Mucosa of stomach (tissue), 1 donor: ENCODE measurements at regions not wholly inside any gene's neighbourhood (a gene's known extent, or its start where the extent isn't known, plus 50 kb on each side); places are given as distances from the start of the nearest gene placed in this dataset.
"Not testable (repeated sequence)": the region's sequence is repeated elsewhere in the genome, so short reads cannot be mapped to it uniquely, and the experiment has no call there.

Experiments
- H3K27me3 ChIP-seq: one replicate; pipeline ENCODE4 v1.7.0; 2013; ENCODE audit warnings: mild to moderate bottlenecking, low read length; ENCODE audit not compliant: control insufficient read depth, insufficient read depth
- H3K36me3 ChIP-seq: one replicate; pipeline ENCODE4 v1.7.0; 2013; ENCODE audit warnings: low read length; ENCODE audit not compliant: control insufficient read depth, insufficient read depth
- H3K4me1 ChIP-seq: one replicate; pipeline ENCODE4 v1.7.0; 2013; ENCODE audit warnings: mild to moderate bottlenecking, low read length; ENCODE audit not compliant: control insufficient read depth, insufficient read depth
- H3K4me3 ChIP-seq: one replicate; pipeline ENCODE4 v1.7.0; 2013; ENCODE audit warnings: low read length
- H3K9ac ChIP-seq: one replicate; pipeline ENCODE4 v1.7.0; 2013; ENCODE audit warnings: mild to moderate bottlenecking, low read length, moderate library complexity
- H3K9me3 ChIP-seq: one replicate; pipeline ENCODE4 v1.7.0; 2013; ENCODE audit warnings: mild to moderate bottlenecking, low read length, moderate library complexity; ENCODE audit not compliant: control insufficient read depth
- donor health status: Pancreatic carcinoma.

DNA sequence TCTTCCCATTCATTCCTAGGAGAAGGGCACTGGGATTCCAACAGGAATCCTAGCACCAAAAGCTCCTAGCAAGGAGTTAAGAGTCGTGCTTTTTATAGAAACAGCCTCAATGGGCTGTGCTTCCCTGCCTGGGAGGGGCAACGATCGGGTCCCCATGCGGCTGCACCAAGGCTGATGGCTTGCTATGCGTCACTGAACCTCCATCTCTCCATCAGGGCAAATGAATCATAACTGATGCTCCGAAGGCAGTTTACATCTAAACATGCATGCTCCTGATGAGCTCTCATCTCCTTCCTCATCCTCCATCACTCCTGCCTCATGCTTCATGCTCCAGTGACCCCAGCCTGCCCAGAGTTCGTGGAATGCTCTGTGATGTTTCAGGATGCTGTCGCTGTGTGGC lies 270.5 kb downstream of the FOXL1 start:
- Histone ChIP-seq H3K4me1 (no peaks in the 10 kb centered on the region), H3K27me3 (no peaks in the 10 kb centered on the region), H3K36me3 (no peaks in the 10 kb centered on the region), H3K9ac (no peak overlapping the region), H3K4me3 (no peak overlapping the region), H3K9me3 (no peaks in the 10 kb centered on the region)

DNA sequence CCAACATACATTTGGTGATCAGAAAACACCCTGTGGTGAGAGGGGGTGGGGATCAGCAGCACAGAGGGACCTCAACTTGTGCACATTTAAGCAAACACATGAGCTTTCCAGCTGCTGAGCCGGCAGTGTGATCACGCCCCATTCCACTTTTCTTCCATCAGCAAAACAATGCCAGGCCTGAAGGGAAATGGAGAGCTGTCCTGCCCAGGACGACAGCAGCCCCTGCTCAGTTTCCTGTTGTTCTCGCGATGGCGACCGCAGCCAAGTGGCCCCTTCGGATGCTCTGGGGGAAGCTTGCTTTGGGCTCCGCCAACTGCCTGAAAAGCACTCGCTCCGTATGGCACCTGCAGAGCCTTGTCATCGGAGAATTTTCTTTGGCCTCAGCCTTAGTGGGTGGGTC lies 272.3 kb downstream of the FOXL1 start:
- no peaks in the 10 kb centered on the region for H3K9me3 ChIP-seq
- no peak overlapping the region for H3K9ac ChIP-seq
- H3K4me1 ChIP-seq: no peaks in the 10 kb centered on the region
- H3K4me3 ChIP-seq: no peak overlapping the region
- H3K27me3 ChIP-seq: no peaks in the 10 kb centered on the region
- H3K36me3 ChIP-seq: no peaks in the 10 kb centered on the region

DNA sequence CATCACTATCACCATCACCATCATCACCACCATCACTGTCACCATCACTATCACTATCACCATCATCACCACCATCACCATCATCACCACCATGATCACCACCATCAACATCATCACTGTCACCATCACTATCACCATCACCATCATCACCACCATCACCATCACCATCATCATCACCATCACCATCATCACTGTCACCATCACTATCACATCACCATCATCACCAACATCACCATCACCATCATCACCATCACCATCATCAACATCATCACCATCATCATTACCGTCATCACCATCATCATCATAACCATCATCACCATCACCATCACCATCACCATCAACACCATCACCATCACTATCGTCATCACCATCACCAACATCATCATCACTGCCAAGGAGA lies 273.8 kb downstream of the FOXL1 start:
- H3K4me3 ChIP-seq: no peak overlapping the region
- no peaks in the 10 kb centered on the region for H3K4me1 ChIP-seq
- H3K9ac ChIP-seq: no peak overlapping the region
- H3K27me3 ChIP-seq: no peaks in the 10 kb centered on the region
- no peaks in the 10 kb centered on the region for H3K9me3 ChIP-seq
- no peaks in the 10 kb centered on the region for H3K36me3 ChIP-seq

DNA sequence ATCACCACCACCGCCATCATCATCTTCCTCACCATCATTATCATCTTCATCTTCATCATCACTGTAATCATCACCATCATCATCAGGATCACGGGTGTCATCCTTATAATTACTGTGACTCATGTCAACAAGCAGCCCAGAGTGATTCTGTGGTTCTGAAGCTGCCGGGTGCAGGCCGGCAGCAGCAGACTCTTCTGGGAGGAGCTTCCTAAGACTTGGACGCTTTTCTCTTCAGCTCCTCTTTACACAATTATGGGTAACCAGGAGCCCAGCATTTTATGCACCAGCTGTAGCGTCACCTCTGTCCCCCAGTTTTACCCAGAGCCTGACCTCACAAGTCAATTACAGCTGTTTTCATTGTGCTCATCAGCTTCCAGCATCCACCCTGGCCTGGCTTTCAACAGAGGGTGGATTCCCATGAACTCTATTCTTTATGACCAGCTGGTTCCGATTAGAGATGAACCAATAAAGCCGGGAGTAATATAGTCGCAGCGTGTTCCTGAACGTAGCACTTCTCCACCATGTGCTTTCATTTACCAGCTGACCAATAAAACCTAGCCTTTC lies 275.8 kb downstream of the FOXL1 start:
- no peaks in the 10 kb centered on the region for H3K4me1 ChIP-seq
- no peaks in the 10 kb centered on the region for H3K9me3 ChIP-seq
- no peaks in the 10 kb centered on the region for H3K36me3 ChIP-seq
- no peak overlapping the region for H3K4me3 ChIP-seq
- no peaks in the 10 kb centered on the region for H3K27me3 ChIP-seq
- H3K9ac ChIP-seq: no peak overlapping the region

DNA sequence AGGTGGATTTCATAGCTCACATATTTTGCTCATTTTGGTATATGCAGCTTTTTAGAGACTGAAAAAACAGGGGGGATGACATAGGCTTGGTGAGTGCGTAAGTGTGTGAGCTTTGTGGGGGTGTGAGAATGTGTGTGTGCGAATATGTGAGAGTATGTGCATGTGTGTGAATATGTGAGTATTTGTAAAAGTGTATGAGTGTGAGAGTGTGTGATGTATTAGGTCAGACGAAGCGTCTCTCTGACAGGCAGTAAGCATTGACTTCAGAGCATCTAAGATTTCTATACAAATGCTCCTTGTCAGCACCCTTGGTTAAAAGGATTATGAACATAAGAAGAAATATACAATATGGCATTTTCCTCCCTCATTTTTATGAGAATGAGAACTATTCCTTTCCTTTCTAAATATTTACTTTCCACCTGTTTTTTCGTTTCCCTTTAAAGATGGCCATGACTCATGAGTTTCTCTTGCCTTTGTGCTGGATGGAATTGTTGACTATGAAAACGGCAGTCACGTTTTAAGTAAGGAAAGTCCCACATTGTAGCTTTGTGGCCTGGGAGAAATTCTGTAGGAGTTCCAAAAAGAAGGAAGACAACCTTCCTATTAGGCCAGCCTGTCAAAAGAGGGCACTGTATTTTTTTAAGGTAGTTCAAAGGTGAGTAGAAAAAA lies 276.4 kb downstream of the FOXL1 start:
- H3K9ac ChIP-seq: no peak overlapping the region
- no peaks in the 10 kb centered on the region for H3K4me1 ChIP-seq
- no peaks in the 10 kb centered on the region for H3K9me3 ChIP-seq
- no peaks in the 10 kb centered on the region for H3K27me3 ChIP-seq
- no peaks in the 10 kb centered on the region for H3K36me3 ChIP-seq
- no peak overlapping the region for H3K4me3 ChIP-seq

DNA sequence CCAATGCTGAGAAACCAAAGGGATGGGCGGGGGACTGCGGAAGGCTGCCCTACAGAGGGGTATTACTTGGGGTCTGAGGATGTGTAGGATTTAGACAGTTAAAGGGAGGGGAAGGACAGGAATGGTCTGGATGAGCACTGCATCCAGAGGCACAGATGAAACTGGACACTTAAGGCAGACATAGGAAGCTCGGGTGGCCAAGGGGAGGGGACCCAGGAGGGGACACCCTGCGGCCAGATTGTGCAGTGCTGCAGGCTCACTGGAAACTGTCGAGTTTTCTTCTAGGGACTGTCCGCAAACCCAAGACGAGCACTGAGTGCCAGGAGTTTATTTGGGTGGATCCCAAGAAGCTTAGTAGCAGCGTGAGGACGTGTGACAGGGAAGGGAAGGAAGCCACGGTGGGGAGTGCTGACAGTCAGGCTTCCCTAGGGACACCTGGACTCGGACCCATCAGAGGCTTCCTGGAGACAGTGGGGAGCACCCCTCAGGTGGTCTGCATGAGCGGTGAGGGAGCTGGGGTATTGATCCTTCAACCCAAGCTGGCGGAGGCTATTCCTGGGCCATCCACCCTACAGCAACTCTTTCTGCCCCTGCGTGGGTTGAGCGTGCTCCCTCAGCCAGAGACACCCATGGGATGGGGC lies 278.7 kb downstream of the FOXL1 start:
- H3K36me3 ChIP-seq: no peaks in the 10 kb centered on the region
- H3K4me1 ChIP-seq: no peaks in the 10 kb centered on the region
- no peaks in the 10 kb centered on the region for H3K9me3 ChIP-seq
- H3K4me3 ChIP-seq: no peak overlapping the region
- no peak overlapping the region for H3K9ac ChIP-seq
- H3K27me3 ChIP-seq: no peaks in the 10 kb centered on the region

DNA sequence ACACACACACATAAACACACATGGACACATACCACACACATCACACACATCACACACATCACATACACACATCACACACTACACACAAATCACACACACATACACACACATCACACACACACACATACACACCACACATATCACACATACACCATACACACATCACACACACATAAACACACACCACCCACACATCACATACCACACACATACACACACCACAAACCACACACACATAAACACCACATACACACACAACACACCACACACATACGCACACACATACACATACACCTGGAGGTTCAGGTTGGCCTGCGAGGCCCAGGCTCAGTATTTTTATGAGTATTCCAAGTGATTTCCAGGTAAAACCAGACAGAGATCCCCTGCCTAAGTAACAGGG lies 279.5 kb downstream of the FOXL1 start:
- Histone ChIP-seq H3K9me3 (no peaks in the 10 kb centered on the region), H3K27me3 (no peaks in the 10 kb centered on the region), H3K36me3 (no peaks in the 10 kb centered on the region), H3K4me1 (no peaks in the 10 kb centered on the region), H3K4me3 (no peak overlapping the region), H3K9ac (no peak overlapping the region)

DNA sequence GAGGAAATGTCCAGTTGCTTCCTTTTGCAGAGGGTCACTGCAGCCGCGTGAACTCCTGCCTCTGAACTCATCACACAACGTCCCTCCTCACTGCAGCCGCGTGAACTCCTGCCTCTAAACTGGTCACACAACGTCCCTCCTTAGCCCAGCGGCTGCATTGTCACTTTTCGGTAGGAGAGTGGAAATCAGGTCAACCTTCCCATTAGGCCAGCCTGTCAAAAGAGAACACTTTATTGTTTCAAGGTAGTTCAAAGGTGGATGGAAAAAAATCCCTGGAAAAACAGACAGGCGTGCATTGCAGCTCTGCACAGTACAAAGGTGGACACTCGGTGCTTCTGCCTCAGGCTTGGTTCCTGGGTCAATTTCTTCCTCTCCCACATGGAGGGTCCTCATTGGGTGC lies 280.2 kb downstream of the FOXL1 start:
- H3K9me3 ChIP-seq: no peaks in the 10 kb centered on the region
- no peak overlapping the region for H3K4me3 ChIP-seq
- H3K36me3 ChIP-seq: no peaks in the 10 kb centered on the region
- no peaks in the 10 kb centered on the region for H3K4me1 ChIP-seq
- no peak overlapping the region for H3K9ac ChIP-seq
- no peaks in the 10 kb centered on the region for H3K27me3 ChIP-seq

DNA sequence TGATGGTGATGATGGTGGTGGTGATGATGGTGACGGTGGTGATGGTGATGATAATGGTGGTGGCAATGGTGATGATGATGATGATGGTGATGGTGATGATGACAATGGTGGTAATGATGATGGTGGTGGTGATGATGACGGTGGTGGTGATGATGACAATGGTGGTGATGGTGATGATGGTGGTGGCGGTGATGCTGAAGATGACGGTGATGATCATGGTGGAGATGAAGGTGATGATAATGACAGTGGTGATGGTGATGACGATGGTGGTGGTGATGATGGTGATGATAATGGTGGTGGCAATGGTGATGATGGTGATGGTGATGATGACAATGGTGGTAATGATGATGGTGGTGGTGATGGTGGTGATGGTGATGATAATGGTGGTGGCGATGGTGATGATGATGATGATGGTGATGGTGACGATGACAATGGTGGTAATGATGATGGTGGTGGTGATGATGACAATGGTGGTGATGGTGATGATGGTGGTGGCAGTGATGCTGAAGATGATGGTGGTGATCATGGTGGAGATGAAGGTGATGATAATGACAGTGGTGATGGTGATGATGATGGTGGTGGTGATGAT lies 283.0 kb downstream of the FOXL1 start:
- H3K4me1 ChIP-seq, H3K27me3 ChIP-seq, H3K9ac ChIP-seq, H3K4me3 ChIP-seq, H3K9me3 ChIP-seq, H3K36me3 ChIP-seq: not testable (repeated sequence)

DNA sequence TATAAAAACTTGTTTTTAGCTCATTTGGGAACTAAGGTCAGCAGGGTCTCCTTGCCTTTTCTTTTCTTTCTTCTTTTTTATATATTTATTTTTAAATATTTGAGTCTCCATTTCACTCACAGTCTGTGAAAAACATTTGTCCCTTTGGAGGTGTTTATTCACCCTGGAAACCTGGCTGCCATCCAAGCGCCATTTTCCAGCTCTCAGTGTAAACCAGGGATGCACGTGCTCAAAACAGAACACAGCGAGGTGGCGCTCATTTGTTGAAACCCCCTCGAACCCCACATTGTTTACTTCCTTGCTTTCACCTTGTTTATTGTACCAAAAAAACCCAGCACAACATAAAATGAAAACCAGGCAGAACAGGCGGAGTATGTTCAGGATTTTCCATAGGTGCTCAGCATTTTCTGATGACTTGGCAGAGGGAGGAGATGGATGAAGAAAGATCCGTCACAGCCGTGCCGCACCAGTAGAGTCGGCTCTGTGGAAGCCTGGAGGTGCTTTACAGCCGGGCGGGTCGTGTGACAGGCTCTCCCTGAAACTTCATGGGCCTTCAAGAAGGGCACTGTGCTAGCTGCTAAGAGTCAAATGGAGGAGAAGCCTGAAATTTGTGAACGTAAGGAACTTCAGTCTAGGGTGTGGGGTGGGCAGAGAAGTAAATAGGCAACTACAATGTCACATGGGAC lies 284.4 kb downstream of the FOXL1 start:
- no peaks in the 10 kb centered on the region for H3K36me3 ChIP-seq
- no peak overlapping the region for H3K9ac ChIP-seq
- H3K9me3 ChIP-seq: no peaks in the 10 kb centered on the region
- no peak overlapping the region for H3K4me3 ChIP-seq
- H3K27me3 ChIP-seq: peaks cover 6% of the 10 kb centered on the region
- H3K4me1 ChIP-seq: no peaks in the 10 kb centered on the region

DNA sequence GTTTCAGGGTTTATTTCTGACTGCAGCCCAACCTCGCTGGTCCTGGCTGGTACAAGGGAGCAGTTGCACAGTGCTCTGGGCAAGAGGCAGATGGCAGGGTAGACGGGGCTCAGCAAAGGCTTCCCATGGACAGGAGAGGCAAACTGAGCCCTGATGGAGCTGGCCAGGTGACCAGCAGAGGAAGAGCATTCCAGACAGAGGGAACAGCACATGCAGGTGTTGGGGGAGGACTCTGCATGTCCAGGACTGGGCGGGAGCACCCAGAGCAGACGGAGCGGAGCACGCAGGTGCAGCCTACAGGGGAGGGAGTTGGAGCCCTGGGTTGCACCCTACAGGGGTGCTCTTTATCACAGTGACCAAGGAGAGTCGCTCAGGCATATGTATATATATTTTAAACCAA lies 285.3 kb downstream of the FOXL1 start:
- no peak overlapping the region for H3K4me3 ChIP-seq
- no peaks in the 10 kb centered on the region for H3K4me1 ChIP-seq
- H3K27me3 ChIP-seq: peaks cover 6% of the 10 kb centered on the region
- H3K36me3 ChIP-seq: no peaks in the 10 kb centered on the region
- no peak overlapping the region for H3K9ac ChIP-seq
- no peaks in the 10 kb centered on the region for H3K9me3 ChIP-seq

DNA sequence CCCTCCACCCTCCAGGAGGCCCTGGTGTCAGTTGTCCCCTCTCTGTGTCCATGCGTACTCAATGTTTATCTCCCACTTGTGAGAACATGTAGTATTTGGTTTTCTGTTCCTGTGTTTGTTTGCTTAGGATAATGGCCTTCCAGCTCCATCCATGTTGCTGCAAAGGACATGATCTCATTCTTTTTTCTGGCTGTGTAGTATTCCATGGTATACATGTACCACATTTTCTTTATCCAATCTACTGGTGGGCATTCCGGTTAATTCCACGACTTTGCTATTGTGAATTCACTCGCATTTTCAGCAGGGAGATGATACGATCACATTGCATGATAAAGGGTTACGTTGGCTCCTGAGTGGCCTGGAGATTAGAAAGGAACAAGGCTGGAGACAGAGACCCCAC lies 286.2 kb downstream of the FOXL1 start:
- Histone ChIP-seq H3K36me3 (no peaks in the 10 kb centered on the region), H3K9ac (no peak overlapping the region), H3K4me1 (no peaks in the 10 kb centered on the region), H3K4me3 (no peak overlapping the region), H3K27me3 (peaks cover 6% of the 10 kb centered on the region), H3K9me3 (no peaks in the 10 kb centered on the region)
